ENCODE measurements at regions not wholly inside any gene's neighbourhood (a gene's known extent, or its start where the extent isn't known, plus 50 kb on each side); places are given as distances from the start of the nearest gene placed in this dataset.

- H3K36me3 ChIP-seq: no peaks in the 10 kb centered on the region
- no peaks in the 10 kb centered on the region for H3K9me3 ChIP-seq
- DNase-seq (ENCODE audit: low spot score in 2 of 2): no peak
- H3K4me1 ChIP-seq: no peaks in the 10 kb centered on the region
- no peak overlapping the region for H3K4me3 ChIP-seq
- peak overlapping the region; percentile 64 for H3K27ac ChIP-seq
- 51% methylated on average over 6 of the region's 6 CpGs for WGBS
- H3K27me3 ChIP-seq: no peaks in the 10 kb centered on the region
- TF ChIP-seq POLR2AphosphoS5 (IDR thresholded peaks at IDR 0.05) (no peak), CTCF (IDR thresholded peaks at IDR 0.05) (no peak), POLR2A (IDR thresholded peaks at IDR 0.05) (no peak), EP300 (IDR thresholded peaks at IDR 0.05) (no peak)
Observed at GRCh38 chr2:234873828-234874173, 78.0 kb upstream of the SH3BP4 start.

- Histone ChIP-seq H3K9me3 (no peaks in the 10 kb centered on the region), H3K36me3 (no peaks in the 10 kb centered on the region), H3K27me3 (no peaks in the 10 kb centered on the region), H3K4me3 (no peak overlapping the region), H3K27ac (peak overlapping the region; percentile 64), H3K4me1 (no peaks in the 10 kb centered on the region)
- TF ChIP-seq CTCF (IDR thresholded peaks at IDR 0.05) (no peak), POLR2AphosphoS5 (IDR thresholded peaks at IDR 0.05) (no peak), EP300 (IDR thresholded peaks at IDR 0.05) (no peak), POLR2A (IDR thresholded peaks at IDR 0.05) (no peak)
- no peak for DNase-seq (ENCODE audit: low spot score in 2 of 2)
- WGBS: 91% methylated on average over 14 of the region's 14 CpGs
Observed at GRCh38 chr2:234873103-234873827, 78.6 kb upstream of the SH3BP4 start.

GRCh38 chr2:234869969-234870368 lies 81.8 kb upstream of the SH3BP4 start:
- WGBS: 90% methylated on average over 3 of the region's 3 CpGs
- H3K4me1 ChIP-seq: no peaks in the 10 kb centered on the region
- H3K27me3 ChIP-seq: no peaks in the 10 kb centered on the region
- no peak overlapping the region for H3K4me3 ChIP-seq
- H3K9me3 ChIP-seq: no peaks in the 10 kb centered on the region
- no peak overlapping the region for H3K27ac ChIP-seq
- DNase-seq (ENCODE audit: low spot score in 2 of 2): no peak
- no peaks in the 10 kb centered on the region for H3K36me3 ChIP-seq
- TF ChIP-seq CTCF (IDR thresholded peaks at IDR 0.05) (no peak), POLR2AphosphoS5 (IDR thresholded peaks at IDR 0.05) (no peak), POLR2A (IDR thresholded peaks at IDR 0.05) (no peak), EP300 (IDR thresholded peaks at IDR 0.05) (no peak)

- no peak overlapping the region for H3K4me3 ChIP-seq
- no peak for DNase-seq (ENCODE audit: low spot score in 2 of 2)
- no peaks in the 10 kb centered on the region for H3K36me3 ChIP-seq
- H3K27me3 ChIP-seq: no peaks in the 10 kb centered on the region
- H3K4me1 ChIP-seq: peaks cover 3% of the 10 kb centered on the region
- 28% methylated on average over 2 of the region's 2 CpGs for WGBS
- no peaks in the 10 kb centered on the region for H3K9me3 ChIP-seq
- no peak overlapping the region for H3K27ac ChIP-seq
- no peak for TF ChIP-seq POLR2AphosphoS5 (IDR thresholded peaks at IDR 0.05)
- no peak for TF ChIP-seq POLR2A (IDR thresholded peaks at IDR 0.05)
- no peak for TF ChIP-seq EP300 (IDR thresholded peaks at IDR 0.05)
- TF ChIP-seq CTCF (IDR thresholded peaks at IDR 0.05): no peak
Observed at GRCh38 chr2:234869164-234869563, 82.7 kb upstream of the SH3BP4 start.

- DNase-seq (ENCODE audit: low spot score in 2 of 2): no peak
- Histone ChIP-seq H3K4me3 (no peak overlapping the region), H3K9me3 (no peaks in the 10 kb centered on the region), H3K36me3 (no peaks in the 10 kb centered on the region), H3K4me1 (peaks cover 16% of the 10 kb centered on the region), H3K27me3 (no peaks in the 10 kb centered on the region), H3K27ac (no peak overlapping the region)
- 91% methylated on average over 3 of the region's 3 CpGs for WGBS
- TF ChIP-seq EP300 (IDR thresholded peaks at IDR 0.05): no peak
Observed at GRCh38 chr2:234867882-234868285, 83.9 kb upstream of the SH3BP4 start.

- Histone ChIP-seq H3K36me3 (no peaks in the 10 kb centered on the region), H3K27me3 (no peaks in the 10 kb centered on the region), H3K4me1 (peaks cover 33% of the 10 kb centered on the region), H3K27ac (no peak overlapping the region), H3K9me3 (no peaks in the 10 kb centered on the region), H3K4me3 (no peak overlapping the region)
- DNase-seq (ENCODE audit: low spot score in 2 of 2): no peak
- TF ChIP-seq POLR2A (IDR thresholded peaks at IDR 0.05) (no peak), CTCF (IDR thresholded peaks at IDR 0.05) (no peak), EP300 (IDR thresholded peaks at IDR 0.05) (no peak)
- WGBS: 92% methylated on average over 2 of the region's 2 CpGs
Observed at GRCh38 chr2:234865586-234865985, 86.2 kb upstream of the SH3BP4 start.

Measured in suprapubic skin (tissue), 4 donors.